22Rv1 (cell line): ENCODE measurements at regions not wholly inside any gene's neighbourhood (a gene's known extent, or its start where the extent isn't known, plus 50 kb on each side); places are given as distances from the start of the nearest gene placed in this dataset.

Source experiments
- H3K27ac ChIP-seq: fragments of 450-650 bp; 2 replicates; pipeline ENCODE4 v1.5.1; 2017
- ZFX ChIP-seq: fragments of 450-650 bp; IDR thresholded peaks from 2 replicates; pipeline ENCODE4 v1.6.1; 2017; ENCODE audit warnings: antibody characterized with exemption, borderline replicate concordance
- TF ChIP-seq, protein P1 (sequence below): fragments of 450-650 bp; IDR thresholded peaks from 2 replicates; pipeline ENCODE4 v1.5.1; 2017; ENCODE audit warnings: mild to moderate bottlenecking

DNA sequence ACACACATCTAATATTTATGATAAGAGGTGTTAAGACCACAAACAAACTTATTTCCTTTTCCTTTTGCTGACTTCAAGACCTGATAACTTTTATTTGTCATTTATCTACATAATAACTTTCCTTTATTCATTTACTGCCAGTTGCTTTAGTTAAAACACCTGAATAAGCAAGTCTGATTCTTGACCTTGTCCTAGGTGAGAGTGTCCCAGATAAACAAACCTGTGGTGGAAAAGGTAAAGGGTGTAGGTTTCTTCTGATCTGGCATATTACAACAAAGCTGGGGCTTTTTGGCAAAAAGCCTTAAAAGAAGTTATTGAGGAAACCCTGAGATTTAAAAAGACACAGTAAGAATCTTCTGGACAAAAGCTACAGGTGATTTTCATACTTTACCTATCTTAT lies 191.5 kb downstream of the ZBBX start:
- TF ChIP-seq, protein P1, sequence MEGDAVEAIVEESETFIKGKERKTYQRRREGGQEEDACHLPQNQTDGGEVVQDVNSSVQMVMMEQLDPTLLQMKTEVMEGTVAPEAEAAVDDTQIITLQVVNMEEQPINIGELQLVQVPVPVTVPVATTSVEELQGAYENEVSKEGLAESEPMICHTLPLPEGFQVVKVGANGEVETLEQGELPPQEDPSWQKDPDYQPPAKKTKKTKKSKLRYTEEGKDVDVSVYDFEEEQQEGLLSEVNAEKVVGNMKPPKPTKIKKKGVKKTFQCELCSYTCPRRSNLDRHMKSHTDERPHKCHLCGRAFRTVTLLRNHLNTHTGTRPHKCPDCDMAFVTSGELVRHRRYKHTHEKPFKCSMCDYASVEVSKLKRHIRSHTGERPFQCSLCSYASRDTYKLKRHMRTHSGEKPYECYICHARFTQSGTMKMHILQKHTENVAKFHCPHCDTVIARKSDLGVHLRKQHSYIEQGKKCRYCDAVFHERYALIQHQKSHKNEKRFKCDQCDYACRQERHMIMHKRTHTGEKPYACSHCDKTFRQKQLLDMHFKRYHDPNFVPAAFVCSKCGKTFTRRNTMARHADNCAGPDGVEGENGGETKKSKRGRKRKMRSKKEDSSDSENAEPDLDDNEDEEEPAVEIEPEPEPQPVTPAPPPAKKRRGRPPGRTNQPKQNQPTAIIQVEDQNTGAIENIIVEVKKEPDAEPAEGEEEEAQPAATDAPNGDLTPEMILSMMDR = no peak
- TF ChIP-seq ZFX = no peak
- no peak overlapping the region for H3K27ac ChIP-seq

DNA sequence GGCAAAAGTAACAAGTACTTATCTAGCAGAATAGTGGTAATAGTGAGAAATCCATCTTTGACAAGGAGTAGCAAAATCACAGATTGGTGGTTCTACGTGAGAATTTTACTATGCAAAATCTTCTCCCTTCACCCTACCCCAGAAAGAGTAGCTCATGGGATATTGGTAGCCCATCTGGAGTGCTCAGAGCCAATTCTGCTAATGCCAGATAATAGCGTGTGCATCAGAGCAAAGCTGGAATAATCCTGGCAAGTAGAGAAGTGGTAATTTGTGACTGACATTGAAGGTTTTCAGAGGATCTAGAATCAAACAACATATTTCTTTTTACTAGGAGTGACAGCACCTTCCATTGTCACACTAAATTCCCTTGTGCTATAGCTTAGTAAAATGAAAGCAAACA lies 192.9 kb downstream of the ZBBX start:
- TF ChIP-seq, protein P1 = no peak
- TF ChIP-seq ZFX = no peak
- H3K27ac ChIP-seq = no peak overlapping the region

- no peak overlapping the region for H3K27ac ChIP-seq
- no peak for TF ChIP-seq ZFX
Measured at GRCh38 chr3:167184511-167184910, 195.6 kb downstream of the ZBBX start.

DNA sequence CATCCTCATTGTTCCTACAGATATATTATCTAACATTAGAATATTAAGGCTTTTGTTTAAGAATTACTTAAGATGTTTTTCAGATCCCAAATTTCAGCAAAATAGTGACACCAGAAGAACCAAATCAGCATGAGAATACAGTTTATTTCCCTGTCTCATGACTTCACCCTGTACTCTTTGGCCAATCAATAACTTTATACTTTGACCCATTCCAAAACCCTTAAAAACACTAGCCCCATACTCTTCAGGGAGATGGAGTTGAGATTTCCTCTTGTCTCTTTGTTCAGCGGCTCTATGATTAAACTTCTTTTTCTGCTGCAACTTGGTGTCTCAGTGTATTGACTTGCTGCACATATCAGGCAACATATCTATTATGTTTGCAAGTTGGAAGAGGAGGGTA lies 207.7 kb downstream of the ZBBX start:
- TF ChIP-seq, protein P1 = no peak
- TF ChIP-seq ZFX = no peak
- H3K27ac ChIP-seq = no peak overlapping the region

GRCh38 chr3:167167491-167167890 lies 212.6 kb downstream of the ZBBX start:
- TF ChIP-seq ZFX = no peak
- TF ChIP-seq, protein P1 = no peak
- H3K27ac ChIP-seq = no peak overlapping the region

- TF ChIP-seq, protein P1 = no peak
- TF ChIP-seq ZFX = no peak
- no peak overlapping the region for H3K27ac ChIP-seq
Measured at GRCh38 chr3:167166594-167167253, 213.4 kb downstream of the ZBBX start.

DNA sequence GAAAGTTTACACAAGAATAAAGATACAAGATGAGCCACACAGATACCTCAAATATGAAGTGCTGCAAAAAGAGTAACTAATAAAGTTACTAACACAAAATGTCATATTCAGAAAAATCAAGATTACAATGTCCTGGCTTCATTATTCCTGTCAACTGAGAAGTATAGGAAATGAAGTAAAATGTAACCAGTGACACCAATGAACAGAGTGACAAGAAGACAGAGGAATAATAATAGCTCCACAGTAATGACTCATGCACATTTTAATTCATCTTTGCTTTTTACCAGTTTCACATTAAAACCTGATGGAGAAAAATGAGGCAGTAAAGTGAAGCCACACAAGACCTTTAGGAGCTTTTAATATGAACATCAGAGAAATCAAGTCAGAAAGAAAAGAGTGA lies 214.1 kb downstream of the ZBBX start:
- H3K27ac ChIP-seq = no peak overlapping the region
- TF ChIP-seq ZFX = no peak
- TF ChIP-seq, protein P1 = no peak

- H3K27ac ChIP-seq = no peak overlapping the region
- no peak for TF ChIP-seq ZFX
- TF ChIP-seq, protein P1 = no peak
Measured at GRCh38 chr3:167163580-167163979, 216.5 kb downstream of the ZBBX start.
